Adrenal gland (tissue), 5 donors: ENCODE measurements at regions not wholly inside any gene's neighbourhood (a gene's known extent, or its start where the extent isn't known, plus 50 kb on each side); places are given as distances from the start of the nearest gene placed in this dataset.

Source experiments
- POLR2A ChIP-seq, 2 donors: fragments of 450-650 bp; IDR thresholded peaks; one replicate each; pipeline ENCODE4 v1.6.1; 2017; ENCODE audit warnings: antibody characterized with exemption in 2 of 2, mild to moderate bottlenecking in 2 of 2, moderate library complexity in 1 of 2
- TF ChIP-seq, protein P1 (sequence below), 6 experiments: fragments of 450-650 bp in 4 of 6; fragments of 200-600 bp in 2 of 6; sonication (generic) in 1 of 6; IDR thresholded peaks; 1 replicate in 5 of 6; 2 replicates in 1 of 6; pipeline versions ENCODE4 v1.5.1 to v1.8.0; 2016 to 2021; ENCODE audit warnings: antibody characterized with exemption in 6 of 6, mild to moderate bottlenecking in 2 of 6, moderate library complexity in 1 of 6
- donor health status: DM: no; HTN: no; CAD: no.

DNA sequence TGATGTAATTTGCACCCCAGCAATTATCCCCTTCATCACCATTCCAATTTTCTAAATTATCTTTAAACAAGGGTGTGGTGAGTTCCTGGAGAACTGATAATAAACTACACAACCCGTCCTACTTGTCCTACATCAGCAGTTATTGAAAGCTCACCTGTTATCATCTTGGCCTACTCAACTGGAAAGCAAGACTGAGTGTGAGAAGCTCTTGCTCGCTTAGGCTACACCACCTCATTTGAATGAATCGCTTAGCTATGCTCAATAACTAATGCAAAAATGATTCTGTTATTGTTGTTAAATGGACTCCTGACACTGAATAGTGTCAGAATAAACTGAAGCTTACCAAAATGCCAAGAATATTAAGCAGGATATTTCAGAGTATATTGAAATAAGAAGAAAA lies 115.4 kb upstream of the BTG1 start:
- TF ChIP-seq, protein P1, sequence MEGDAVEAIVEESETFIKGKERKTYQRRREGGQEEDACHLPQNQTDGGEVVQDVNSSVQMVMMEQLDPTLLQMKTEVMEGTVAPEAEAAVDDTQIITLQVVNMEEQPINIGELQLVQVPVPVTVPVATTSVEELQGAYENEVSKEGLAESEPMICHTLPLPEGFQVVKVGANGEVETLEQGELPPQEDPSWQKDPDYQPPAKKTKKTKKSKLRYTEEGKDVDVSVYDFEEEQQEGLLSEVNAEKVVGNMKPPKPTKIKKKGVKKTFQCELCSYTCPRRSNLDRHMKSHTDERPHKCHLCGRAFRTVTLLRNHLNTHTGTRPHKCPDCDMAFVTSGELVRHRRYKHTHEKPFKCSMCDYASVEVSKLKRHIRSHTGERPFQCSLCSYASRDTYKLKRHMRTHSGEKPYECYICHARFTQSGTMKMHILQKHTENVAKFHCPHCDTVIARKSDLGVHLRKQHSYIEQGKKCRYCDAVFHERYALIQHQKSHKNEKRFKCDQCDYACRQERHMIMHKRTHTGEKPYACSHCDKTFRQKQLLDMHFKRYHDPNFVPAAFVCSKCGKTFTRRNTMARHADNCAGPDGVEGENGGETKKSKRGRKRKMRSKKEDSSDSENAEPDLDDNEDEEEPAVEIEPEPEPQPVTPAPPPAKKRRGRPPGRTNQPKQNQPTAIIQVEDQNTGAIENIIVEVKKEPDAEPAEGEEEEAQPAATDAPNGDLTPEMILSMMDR (IDR thresholded peaks at IDR 0.05): no peak
- TF ChIP-seq POLR2A (IDR thresholded peaks at IDR 0.05): no peak
